Vagina (tissue), 2 donors: ENCODE measurements at regions not wholly inside any gene's neighbourhood (a gene's known extent, or its start where the extent isn't known, plus 50 kb on each side); places are given as distances from the start of the nearest gene placed in this dataset.

Experiments
- POLR2A ChIP-seq, 2 donors: fragments of 450-650 bp; IDR thresholded peaks; one replicate each; pipeline ENCODE4 v1.6.1; 2017; ENCODE audit warnings: antibody characterized with exemption in 2 of 2, mild to moderate bottlenecking in 2 of 2, moderate library complexity in 2 of 2
- POLR2AphosphoS5 ChIP-seq, 2 donors: sonication (generic); formaldehyde crosslinking; IDR thresholded peaks; one replicate each; pipeline ENCODE4 v1.9.0; 2017; ENCODE audit warnings: antibody characterized with exemption in 2 of 2, mild to moderate bottlenecking in 2 of 2, low read depth in 1 of 2; ENCODE audit not compliant: insufficient read depth in 1 of 2

GRCh38 chr1:172824209-172824608 lies 165.3 kb downstream of the FASLG start:
- TF ChIP-seq POLR2A (IDR thresholded peaks at IDR 0.05) (no peak), POLR2AphosphoS5 (IDR thresholded peaks at IDR 0.05; ENCODE audit: insufficient read depth in 1 of 2, low read depth in 1 of 2) (no peak)
